GM23338 (cell line): ENCODE measurements at regions not wholly inside any gene's neighbourhood (a gene's known extent, or its start where the extent isn't known, plus 50 kb on each side); places are given as distances from the start of the nearest gene placed in this dataset.

Experiments
- CTCF ChIP-seq, 2 experiments: fragments of 200-600 bp in 1 of 2; sonication (generic) in 1 of 2; conservative IDR thresholded peaks; 2 replicates each; pipeline versions ENCODE4 v1.5.1 to v1.6.1; 2016 to 2017; ENCODE audit warnings: antibody characterized with exemption in 2 of 2, low read depth in 2 of 2, mild to moderate bottlenecking in 2 of 2, moderate library complexity in 1 of 2
- EZH2 ChIP-seq: fragments of 200-600 bp; sonication (generic); IDR thresholded peaks from one replicate; pipeline ENCODE4 v1.8.0; 2017; ENCODE audit warnings: antibody characterized with exemption, mild to moderate bottlenecking, low read depth; ENCODE audit not compliant: unreplicated experiment
- EZH2phosphoT487 ChIP-seq: fragments of 200-600 bp; sonication (generic); IDR thresholded peaks from one replicate; pipeline ENCODE4 v1.8.1; 2018; ENCODE audit warnings: antibody characterized with exemption; ENCODE audit not compliant: unreplicated experiment
- JUNB ChIP-seq: IDR thresholded peaks from one replicate; pipeline ENCODE4 v1.6.1; 2016; ENCODE audit warnings: antibody characterized with exemption; ENCODE audit not compliant: unreplicated experiment
- NANOG ChIP-seq: IDR thresholded peaks from 2 replicates; pipeline ENCODE4 v1.6.1; 2016; ENCODE audit warnings: antibody characterized with exemption, borderline replicate concordance
- POLR2AphosphoS5 ChIP-seq: IDR thresholded peaks from 2 replicates; pipeline ENCODE4 v1.6.1; 2016; ENCODE audit warnings: antibody characterized with exemption, low read depth
- REST ChIP-seq: IDR thresholded peaks from one replicate; pipeline ENCODE4 v1.6.1; 2018; ENCODE audit warnings: antibody characterized with exemption; ENCODE audit not compliant: unreplicated experiment
- ZNF114 ChIP-seq: fragments of 250-450 bp; sonication (Bioruptor Pico); IDR thresholded peaks from 2 replicates; pipeline ENCODE4 v1.5.0; 2020; ENCODE audit warnings: mild to moderate bottlenecking, moderate library complexity

- TF ChIP-seq CTCF (conservative IDR thresholded peaks at IDR 0.05; ENCODE audit: low read depth in 2 of 2) (no peak), POLR2AphosphoS5 (no peak), EZH2 (no peak), NANOG (no peak), REST (no peak), EZH2phosphoT487 (no peak), ZNF114 (CRISPR knock-in tag) (no peak), JUNB (no peak)
These were observed 636.6 kb upstream of the MMS22L start for GRCh38 chr6:97919631-97920030.
